ENCODE measurements at regions not wholly inside any gene's neighbourhood (a gene's known extent, or its start where the extent isn't known, plus 50 kb on each side); places are given as distances from the start of the nearest gene placed in this dataset.

- H3K79me1 ChIP-seq (ENCODE audit: low read depth in 1 of 2, low read length in 2 of 2) = no peaks in the 10 kb centered on the region
- no peaks in the 10 kb centered on the region for H3K36me3 ChIP-seq (ENCODE audit: control insufficient read depth, insufficient read depth, low read length)
- no peak overlapping the region for H4K91ac ChIP-seq (ENCODE audit: insufficient read depth, low read depth, low read length)
- H2AFZ ChIP-seq (replicated peaks; ENCODE audit: low read length, poor library complexity) = no peak overlapping the region
- no peak overlapping the region for H3K9ac ChIP-seq (ENCODE audit: low read depth, low read length)
- no peak overlapping the region for H3K56ac ChIP-seq (ENCODE audit: extremely low read depth, insufficient read depth, low read length)
- no peak overlapping the region for H3K4me3 ChIP-seq (ENCODE audit: insufficient read depth, low read depth, low read length)
- dilution Hi-C loops (cut with HindIII; ENCODE audit: low sequenced_read_pairs, unreplicated experiment) = no loop called here
- 20% methylated on average over 1 of the region's 5 CpGs; no CpG with 5 or more reads in 1 of the 2 experiments for WGBS, 2 experiments (ENCODE audit: extremely low coverage in 2 of 2, insufficient read length in 1 of 2)
- ChIA-PET POLR2A (ENCODE audit: unreplicated experiment) (no interaction called here), CTCF (interaction anchor here (0.8 kb wide), 1 partner anchor 393 kb away, joined by 5 read pairs; no protein-coding TSS in a partner anchor)
- peaks cover 4% of the 10 kb centered on the region; the same call in 1 of the 2 replicates for H3K9me1 ChIP-seq (ENCODE audit: insufficient read depth, low read length)
- H3K9me3 ChIP-seq (ENCODE audit: control insufficient read depth, insufficient read depth, low read length) = no peaks in the 10 kb centered on the region
- H2BK120ac ChIP-seq (ENCODE audit: low read depth, low read length) = no peak overlapping the region
- H4K8ac ChIP-seq (ENCODE audit: low read depth in 2 of 2, low read length in 2 of 2) = no peak overlapping the region
- intact Hi-C loops (cut with micrococcal nuclease) = no loop called here
- no peak for TF ChIP-seq NFE2L2 (IDR thresholded peaks at IDR 0.05; ENCODE audit: low read depth, low read length)
- TF ChIP-seq, protein P1, sequence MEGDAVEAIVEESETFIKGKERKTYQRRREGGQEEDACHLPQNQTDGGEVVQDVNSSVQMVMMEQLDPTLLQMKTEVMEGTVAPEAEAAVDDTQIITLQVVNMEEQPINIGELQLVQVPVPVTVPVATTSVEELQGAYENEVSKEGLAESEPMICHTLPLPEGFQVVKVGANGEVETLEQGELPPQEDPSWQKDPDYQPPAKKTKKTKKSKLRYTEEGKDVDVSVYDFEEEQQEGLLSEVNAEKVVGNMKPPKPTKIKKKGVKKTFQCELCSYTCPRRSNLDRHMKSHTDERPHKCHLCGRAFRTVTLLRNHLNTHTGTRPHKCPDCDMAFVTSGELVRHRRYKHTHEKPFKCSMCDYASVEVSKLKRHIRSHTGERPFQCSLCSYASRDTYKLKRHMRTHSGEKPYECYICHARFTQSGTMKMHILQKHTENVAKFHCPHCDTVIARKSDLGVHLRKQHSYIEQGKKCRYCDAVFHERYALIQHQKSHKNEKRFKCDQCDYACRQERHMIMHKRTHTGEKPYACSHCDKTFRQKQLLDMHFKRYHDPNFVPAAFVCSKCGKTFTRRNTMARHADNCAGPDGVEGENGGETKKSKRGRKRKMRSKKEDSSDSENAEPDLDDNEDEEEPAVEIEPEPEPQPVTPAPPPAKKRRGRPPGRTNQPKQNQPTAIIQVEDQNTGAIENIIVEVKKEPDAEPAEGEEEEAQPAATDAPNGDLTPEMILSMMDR (conservative IDR thresholded peaks at IDR 0.05; ENCODE audit: low read depth, low read length) = no peak
- no peak for TF ChIP-seq FOS (IDR thresholded peaks at IDR 0.05; ENCODE audit: low read depth, low read length)
- no peak for TF ChIP-seq USF2 (IDR thresholded peaks at IDR 0.05; ENCODE audit: low read depth, low read length)
- TF ChIP-seq RFX5 (IDR thresholded peaks at IDR 0.05; ENCODE audit: low read depth, low read length) = no peak
- no peak for TF ChIP-seq RCOR1 (IDR thresholded peaks at IDR 0.05; ENCODE audit: insufficient replicate concordance, low read length)
- TF ChIP-seq MAZ (IDR thresholded peaks at IDR 0.05; ENCODE audit: borderline replicate concordance, low read depth, low read length) = no peak
- H3K14ac ChIP-seq (replicated peaks; ENCODE audit: low read depth, low read length) = no peak overlapping the region
- DNase-seq (no peak), ATAC-seq (ENCODE audit: low read depth) (no peak)
- H3K23ac ChIP-seq (ENCODE audit: low read depth, low read length) = no peak overlapping the region
- H2BK5ac ChIP-seq (ENCODE audit: low read depth, low read length, poor library complexity, severe bottlenecking) = no peak overlapping the region
- no peak overlapping the region for H3K4ac ChIP-seq (ENCODE audit: low read depth, low read length)
- no peak overlapping the region for H3K27ac ChIP-seq (ENCODE audit: insufficient read depth, low read length)
- in situ Hi-C loops (cut with MboI; ENCODE audit: low sequenced_read_pairs) = no loop called here
- H3K18ac ChIP-seq (ENCODE audit: low read depth, low read length) = no peak overlapping the region
- H4K5ac ChIP-seq (ENCODE audit: low read depth, low read length) = no peak overlapping the region
- no peak overlapping the region for H2AK5ac ChIP-seq (ENCODE audit: low read depth, low read length)
- no peak overlapping the region for H2BK20ac ChIP-seq (ENCODE audit: low read depth, low read length)
- no peaks in the 10 kb centered on the region for H4K20me1 ChIP-seq (ENCODE audit: insufficient read depth, low read length)
- peaks cover 7% of the 10 kb centered on the region for H3K27me3 ChIP-seq (ENCODE audit: control insufficient read depth, insufficient read depth, low read length)
- H3K4me1 ChIP-seq (ENCODE audit: control insufficient read depth, insufficient read depth, low read length) = no peaks in the 10 kb centered on the region
- H3K4me2 ChIP-seq (ENCODE audit: low read depth, low read length) = no peak overlapping the region
- no TSS peak for BruUV-seq (replicated peaks)
- H2AK9ac ChIP-seq (replicated peaks; ENCODE audit: low read depth, low read length, poor library complexity) = no peak overlapping the region
- H2BK15ac ChIP-seq (ENCODE audit: low read depth, low read length) = no peak overlapping the region
Measured at GRCh38 chr10:35705051-35705450, 63.0 kb upstream of the FZD8 start.

All from IMR-90 (cell line).